CD4-positive, alpha-beta T cell treated with Interleukin-6 at 100 ng/mL for 8 hours (primary cell): ENCODE measurements at regions not wholly inside any gene's neighbourhood (a gene's known extent, or its start where the extent isn't known, plus 50 kb on each side); places are given as distances from the start of the nearest gene placed in this dataset.
"Not testable (repeated sequence)": the region's sequence is repeated elsewhere in the genome, so short reads cannot be mapped to it uniquely, and the experiment has no call there.

ENCODE experiments used
- DNase-seq: peaks from one replicate; pipeline ENCODE4 v3.0.0-alpha.2; 2020; ENCODE audit warnings: mixed read lengths, low spot score

DNA sequence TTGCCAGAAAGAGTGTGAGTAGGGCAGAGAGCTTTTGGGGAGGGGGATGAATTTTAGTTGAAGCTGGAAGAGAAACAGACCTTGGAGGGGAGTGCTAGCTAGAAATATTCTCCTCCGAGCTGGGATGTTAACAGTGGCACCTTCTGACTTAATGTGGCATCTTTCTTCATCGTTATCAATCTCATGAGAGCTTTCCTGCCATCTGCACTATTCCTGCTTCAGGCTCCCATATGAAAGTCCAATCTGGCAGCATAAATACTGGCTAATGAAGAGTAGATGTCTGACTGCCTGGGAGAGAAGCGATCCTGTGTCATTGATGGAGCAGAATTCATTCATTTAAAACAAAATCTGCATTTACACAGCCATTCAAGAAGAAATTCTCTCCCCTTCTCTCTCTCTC is 284.5 kb downstream of the TMEM38B start:
- no peak for DNase-seq

DNA sequence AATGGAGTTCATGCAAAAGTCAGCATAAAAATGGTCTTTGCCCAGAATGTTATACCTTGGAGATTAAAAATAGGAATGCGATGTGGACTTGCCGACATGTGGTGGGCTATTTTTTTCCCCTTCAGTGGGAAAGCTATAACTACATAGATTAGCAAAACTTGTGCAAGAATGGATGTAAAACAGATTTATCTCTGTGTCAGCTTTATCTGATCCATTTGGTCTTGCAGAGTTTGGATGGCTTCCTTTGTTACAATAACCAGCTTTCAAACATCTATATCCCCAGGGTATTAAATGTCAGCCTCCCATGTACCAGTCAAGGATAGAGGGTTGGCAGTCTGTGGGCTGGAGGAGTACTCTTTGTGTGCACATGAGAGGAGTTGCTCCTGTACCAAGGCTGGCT is 284.9 kb downstream of the TMEM38B start:
- DNase-seq: no peak

DNA sequence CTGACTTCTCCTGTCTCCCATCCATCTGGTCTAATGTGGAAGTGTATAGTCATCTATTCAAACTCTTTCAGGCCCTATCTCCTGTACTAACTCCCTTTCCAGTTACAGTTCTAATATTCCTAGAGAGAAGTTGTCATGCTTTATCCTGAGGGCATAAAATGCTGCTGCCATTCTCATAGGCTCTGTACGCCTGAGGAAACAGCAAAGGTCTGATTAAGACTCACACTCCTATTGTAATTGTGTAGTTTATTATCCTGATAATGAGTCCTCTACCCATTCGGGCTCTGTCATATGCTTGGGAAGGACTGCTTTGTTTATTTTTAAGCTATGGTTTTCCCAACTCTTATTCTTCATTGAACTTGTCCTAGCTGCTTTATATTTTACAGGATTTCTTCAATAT is 290.4 kb downstream of the TMEM38B start:
- no peak for DNase-seq

- DNase-seq: no peak
Observed at GRCh38 chr9:105993116-105993854, 298.9 kb downstream of the TMEM38B start.

DNA sequence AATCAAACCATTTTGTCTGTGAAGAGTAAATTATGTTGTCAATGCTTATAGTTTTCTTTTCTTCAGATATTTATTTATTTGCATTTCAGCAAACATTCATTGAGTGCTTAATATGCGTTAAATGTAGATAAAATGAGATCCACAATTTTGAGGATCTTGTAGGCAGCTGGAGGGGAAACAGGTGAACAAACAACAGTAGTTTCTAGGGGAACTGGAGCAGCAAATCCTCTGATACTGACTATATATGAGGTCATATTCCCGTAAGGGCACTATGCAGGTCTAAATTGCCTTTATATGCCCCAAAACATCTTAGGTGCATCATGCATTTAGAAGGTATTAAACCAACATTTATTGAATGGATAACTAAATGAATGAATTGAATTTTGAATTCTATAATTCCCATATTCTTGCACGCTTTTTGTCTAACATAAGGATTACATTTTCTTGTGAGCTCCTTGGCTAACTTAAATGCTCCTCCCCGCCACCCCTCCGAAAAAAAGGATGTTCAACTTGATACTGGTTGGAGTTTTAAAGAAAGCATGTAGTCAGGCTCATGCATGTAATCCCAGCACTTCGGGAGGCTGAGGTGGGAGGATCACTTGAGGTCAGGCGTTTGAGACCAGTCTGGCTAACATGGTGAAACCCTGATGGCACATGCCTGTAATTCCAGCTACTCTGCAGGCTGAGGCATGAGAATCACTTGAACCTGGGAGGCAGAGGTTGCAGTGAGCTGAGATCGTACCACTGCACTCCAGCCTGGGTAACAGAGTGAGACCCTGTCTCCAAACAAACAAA is 299.8 kb downstream of the TMEM38B start:
- DNase-seq: no peak

DNA sequence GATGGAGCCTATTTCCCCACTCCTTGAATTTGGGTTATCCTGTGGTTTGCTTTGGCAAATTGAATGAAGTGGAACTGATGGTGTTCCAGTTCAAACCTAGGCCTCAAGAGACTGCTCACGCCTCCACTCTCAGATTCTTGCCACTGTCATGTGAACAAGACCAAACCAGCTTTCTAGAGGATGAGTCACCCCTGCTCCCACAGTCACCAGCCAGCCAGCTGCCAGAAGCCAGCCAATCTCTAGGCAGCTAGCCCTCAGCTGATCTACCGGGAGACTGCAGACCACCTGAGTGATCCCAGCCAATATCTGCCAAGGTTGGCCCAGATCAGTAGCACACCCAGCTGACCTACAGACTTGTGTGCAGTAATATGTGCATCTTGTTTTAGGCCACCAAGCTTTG is 300.6 kb downstream of the TMEM38B start:
- no peak for DNase-seq

- no peak for DNase-seq
Observed at GRCh38 chr9:106017198-106017740, 322.9 kb downstream of the TMEM38B start.

- DNase-seq: no peak
Observed at GRCh38 chr9:106019039-106019680, 324.8 kb downstream of the TMEM38B start.

GRCh38 chr9:106019702-106020101 is 325.4 kb downstream of the TMEM38B start:
- no peak for DNase-seq

GRCh38 chr9:106020186-106020585 is 325.8 kb downstream of the TMEM38B start:
- DNase-seq: no peak

DNA sequence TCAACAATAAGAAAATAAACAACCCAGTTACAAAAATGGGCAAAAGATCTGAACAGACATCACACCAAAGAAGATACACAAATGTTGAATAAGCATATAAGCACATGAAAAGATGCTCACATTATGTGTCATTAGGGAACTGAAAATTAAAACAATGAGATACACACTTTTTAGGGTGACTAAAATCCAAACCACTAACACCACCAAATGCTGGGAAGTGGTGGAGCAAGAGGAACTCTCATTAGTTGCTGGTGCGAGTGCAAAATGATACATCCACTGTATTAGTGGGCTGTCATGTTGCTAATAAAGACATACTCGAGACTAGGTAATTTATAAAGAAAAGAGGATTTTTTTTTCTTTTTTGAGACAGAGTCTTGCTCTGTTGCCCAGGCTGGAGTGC is 329.1 kb downstream of the TMEM38B start:
- DNase-seq: no peak

DNA sequence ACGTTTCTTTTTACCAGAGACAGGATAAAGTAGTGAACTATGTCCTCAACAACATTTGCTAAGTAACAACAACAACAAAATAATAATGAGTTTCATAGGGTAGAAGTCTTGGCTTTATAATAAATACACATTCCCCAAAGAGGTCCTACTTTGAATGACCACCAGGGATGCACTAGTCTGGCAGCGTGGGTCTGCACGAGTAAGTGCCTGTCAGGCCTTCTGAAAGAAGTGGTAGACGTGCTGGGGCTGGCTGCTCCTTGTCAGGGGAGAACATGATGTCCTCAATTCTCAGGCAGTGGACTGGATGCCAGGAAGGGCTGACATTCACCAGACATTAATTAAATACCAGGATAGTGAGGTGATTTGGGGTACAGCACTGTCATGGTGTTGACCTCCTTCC is 331.1 kb downstream of the TMEM38B start:
- DNase-seq: no peak

DNA sequence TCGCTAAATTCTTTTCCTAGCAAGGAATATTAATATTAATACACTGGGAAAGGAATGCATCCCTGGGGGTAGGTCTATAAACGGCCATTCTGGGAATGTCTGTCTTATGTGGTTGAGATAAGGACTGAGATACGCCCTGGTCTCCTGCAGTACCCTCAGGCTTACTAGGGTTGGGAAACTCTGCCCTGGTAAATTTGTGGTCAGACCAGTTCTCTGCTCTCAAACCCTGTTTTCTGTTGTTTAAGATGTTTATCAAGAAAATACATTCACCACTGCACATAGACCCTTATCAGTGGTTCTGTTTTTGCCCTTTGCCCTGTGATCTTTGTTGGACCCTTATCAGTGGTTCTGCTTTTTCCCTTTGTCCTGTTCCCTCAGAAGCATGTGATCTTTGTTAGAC is 335.8 kb downstream of the TMEM38B start:
- DNase-seq: not testable (repeated sequence)

DNA sequence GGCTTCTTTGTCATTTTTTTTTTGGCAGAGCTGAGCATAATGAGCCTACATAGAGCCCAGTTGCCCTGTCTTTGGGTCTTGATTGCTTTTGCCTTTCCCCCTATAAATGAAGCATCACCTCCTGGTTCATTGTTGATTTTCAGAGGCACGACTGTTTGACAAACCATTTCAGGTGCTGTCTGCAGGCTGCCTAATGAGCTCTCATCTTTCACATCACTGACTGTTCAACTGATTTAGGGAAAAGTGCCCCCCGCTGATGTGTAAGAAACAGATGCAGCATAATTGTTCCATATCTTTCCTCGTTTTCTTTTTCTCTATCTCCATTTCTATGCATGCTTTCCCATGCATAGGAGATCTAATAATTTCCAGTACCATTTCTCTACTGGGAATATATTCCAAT is 338.6 kb downstream of the TMEM38B start:
- no peak for DNase-seq

DNA sequence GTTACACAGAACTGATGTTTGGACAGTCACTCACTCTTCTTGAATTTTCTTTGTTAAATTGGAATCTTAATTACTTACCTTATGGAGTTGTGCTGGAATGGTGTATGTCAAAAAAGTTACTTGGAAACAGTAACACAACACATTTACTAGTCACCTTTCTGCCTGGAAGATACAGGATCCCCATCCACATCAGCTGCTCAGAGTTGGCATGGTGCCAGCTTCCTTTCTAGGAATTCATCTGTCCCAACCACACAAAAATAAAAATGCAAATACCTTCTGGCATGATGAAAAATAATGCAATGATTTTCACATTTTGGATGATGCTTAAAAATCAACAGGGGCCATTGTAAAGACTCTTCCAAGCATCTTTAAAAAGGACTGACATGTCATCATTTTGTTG is 341.5 kb downstream of the TMEM38B start:
- no peak for DNase-seq

DNA sequence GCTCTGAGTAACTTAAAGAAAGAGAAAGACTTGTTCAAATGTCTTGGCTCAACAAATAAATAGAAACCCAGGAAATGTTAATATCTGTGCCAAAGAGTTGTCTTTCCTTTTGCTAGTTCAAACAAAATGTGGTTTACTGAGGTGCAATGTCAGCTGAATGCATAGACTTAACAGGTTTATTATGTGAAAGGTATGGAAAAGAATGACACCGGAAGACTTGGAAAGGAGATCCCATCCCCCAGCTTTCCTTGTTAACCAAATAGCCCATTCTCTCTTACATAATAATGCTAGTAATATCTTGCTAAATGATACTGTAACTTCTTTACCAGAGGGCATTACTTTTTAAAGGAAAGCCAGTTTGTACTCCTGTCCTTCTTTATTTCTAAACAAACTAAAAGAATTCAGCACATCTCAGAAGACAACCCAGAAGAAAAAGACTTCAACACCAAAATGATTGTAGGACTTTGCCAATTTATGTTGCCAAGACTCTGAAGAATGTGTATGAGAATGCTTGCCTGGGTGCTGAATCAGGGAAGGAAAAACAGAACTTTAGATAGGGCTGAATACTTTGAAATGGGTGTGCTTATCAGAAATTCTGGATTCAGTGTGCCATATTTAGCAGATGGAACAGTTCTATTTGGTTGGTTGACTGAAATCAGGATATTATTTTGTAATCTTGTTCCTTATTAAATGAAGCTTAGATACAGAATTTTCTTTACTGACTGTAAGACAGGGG is 344.1 kb downstream of the TMEM38B start:
- DNase-seq: no peak

DNA sequence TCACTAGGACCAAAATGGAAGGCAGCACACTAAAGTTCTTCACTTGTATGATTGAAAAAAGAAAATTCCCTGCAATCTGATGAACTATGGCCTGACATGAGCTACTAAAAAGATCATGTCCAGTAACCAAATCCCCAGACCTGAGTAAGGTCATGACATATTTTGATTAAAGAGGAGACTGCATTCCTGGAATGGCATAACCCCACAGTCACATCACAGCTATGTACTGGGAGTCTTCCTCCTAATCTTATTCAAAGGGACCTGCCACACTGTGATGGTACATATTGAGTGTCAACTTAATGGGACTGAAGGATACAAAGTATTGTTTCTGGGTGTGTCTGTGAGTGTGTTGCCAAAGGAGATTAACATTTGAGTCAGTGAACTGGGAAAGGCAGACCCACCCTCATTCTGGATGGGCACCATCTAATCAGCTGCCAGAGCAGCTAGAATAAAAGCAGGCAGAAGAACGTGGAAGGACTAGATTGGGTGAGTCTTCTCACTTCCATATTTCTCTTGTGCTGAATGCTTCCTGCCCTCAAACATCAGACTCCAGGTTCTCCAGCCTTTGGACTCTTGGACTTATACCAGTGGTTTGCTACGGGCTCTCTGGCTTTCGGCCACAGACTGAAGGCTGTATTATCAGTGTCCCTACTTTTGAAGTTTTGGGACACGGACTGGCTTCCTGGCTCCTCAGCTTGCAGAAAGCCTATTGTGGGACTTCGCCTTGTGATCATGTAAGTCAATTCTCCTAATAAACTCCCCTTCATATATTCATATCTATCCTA is 345.0 kb downstream of the TMEM38B start:
- no peak for DNase-seq

- DNase-seq: not testable (repeated sequence)
Observed at GRCh38 chr9:106041920-106042319, 347.6 kb downstream of the TMEM38B start.

DNA sequence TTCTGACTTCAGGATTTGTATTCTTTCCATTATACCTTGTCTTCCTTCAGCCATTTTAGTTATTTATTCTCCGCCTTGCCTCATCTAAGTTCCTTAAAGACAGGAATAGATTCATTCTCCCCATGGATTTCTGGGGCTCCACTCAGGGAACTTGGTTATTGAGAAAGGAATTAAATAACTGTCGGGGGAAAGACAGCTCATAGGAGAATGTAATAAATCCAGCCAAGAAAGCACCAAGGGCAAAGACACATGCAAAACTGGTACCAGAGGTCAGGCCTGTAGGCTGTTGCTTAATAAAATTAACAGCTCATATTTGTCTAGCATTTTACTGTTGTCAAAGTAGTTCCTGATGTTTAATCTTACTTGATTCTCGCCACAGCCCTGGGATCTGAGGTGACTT is 357.2 kb downstream of the TMEM38B start:
- DNase-seq: no peak

GRCh38 chr9:106052166-106052565 is 357.8 kb downstream of the TMEM38B start:
- no peak for DNase-seq

DNA sequence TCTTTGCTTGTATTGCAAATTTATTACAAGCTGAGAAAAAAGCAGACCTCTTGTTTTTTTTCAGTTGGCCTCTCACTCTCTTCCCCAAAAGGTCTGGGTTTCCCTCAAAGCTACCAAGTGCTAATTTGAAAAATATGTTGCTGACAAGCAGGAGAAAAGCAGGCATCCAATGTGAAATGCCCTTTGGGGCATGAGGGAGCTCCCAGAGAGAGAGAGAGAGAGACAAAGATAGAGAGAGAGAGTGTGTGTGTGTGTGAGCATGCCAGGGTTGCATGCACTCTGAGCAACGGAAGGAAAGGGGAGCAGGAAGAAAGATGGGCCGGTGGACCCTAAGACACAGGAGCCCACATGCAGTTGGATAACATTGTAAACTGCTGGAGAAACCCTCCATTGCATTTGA is 358.4 kb downstream of the TMEM38B start:
- DNase-seq: no peak
